HEK293 (cell line): ENCODE measurements at regions not wholly inside any gene's neighbourhood (a gene's known extent, or its start where the extent isn't known, plus 50 kb on each side); places are given as distances from the start of the nearest gene placed in this dataset.
"Not testable (repeated sequence)": the region's sequence is repeated elsewhere in the genome, so short reads cannot be mapped to it uniquely, and the experiment has no call there.

Experiments used
- CTCF ChIA-PET: fragments of 350-600 bp; formaldehyde crosslinking; extraction: SDS; loops from one replicate; lab custom pipeline; 2021; ENCODE audit warnings: antibody characterized with exemption; lab: Yijun Ruan, JAX
- POLR2A ChIA-PET: fragments of 300-600 bp; formaldehyde crosslinking; extraction: SDS; loops from one replicate; lab custom pipeline; 2020; ENCODE audit warnings: antibody characterized with exemption, inconsistent platforms; lab: Yijun Ruan, JAX
- H3K27ac ChIP-seq: fragments of 200-500 bp; sonication (Bioruptor generic); 2 replicates; pipeline ENCODE4 v1.5.1; 2014; ENCODE audit warnings: low read depth, low read length, control low read depth, inconsistent platforms; ENCODE audit errors: extremely low read depth
- H3K36me3 ChIP-seq, 2 experiments: fragments of 200-500 bp in 1 of 2; sonication (Bioruptor generic) in 1 of 2; 1 replicate in 1 of 2; 2 replicates in 1 of 2; pipeline ENCODE4 v1.5.1; 2014 to 2017; ENCODE audit warnings: inconsistent platforms in 2 of 2, low read length in 2 of 2; ENCODE audit not compliant: control insufficient read depth in 2 of 2, insufficient read depth in 1 of 2
- H3K4me1 ChIP-seq: fragments of 200-500 bp; sonication (Bioruptor generic); 2 replicates; pipeline ENCODE4 v1.5.1; 2014; ENCODE audit warnings: mild to moderate bottlenecking, low read length, inconsistent platforms; ENCODE audit not compliant: control insufficient read depth, insufficient read depth
- H3K4me3 ChIP-seq: 2 replicates; pipeline ENCODE4 v1.5.1; 2011; ENCODE audit warnings: low read depth, mild to moderate bottlenecking, control low read depth, low read length, moderate library complexity
- H3K9me3 ChIP-seq: fragments of 200-500 bp; sonication (Bioruptor generic); 2 replicates; pipeline ENCODE4 v1.5.1; 2014; ENCODE audit warnings: low read depth, low read length, inconsistent platforms; ENCODE audit not compliant: control insufficient read depth, insufficient read depth
- BCL6B ChIP-seq: fragments of 450-650 bp; formaldehyde crosslinking; IDR thresholded peaks from 2 replicates; pipeline ENCODE4 v1.5.1; 2017; ENCODE audit warnings: missing biosample characterization, missing genetic modification characterization
- KLF17 ChIP-seq: fragments of 450-650 bp; formaldehyde crosslinking; IDR thresholded peaks from 2 replicates; pipeline ENCODE4 v1.5.1; 2016; ENCODE audit warnings: missing biosample characterization, missing genetic modification characterization
- MYNN ChIP-seq: fragments of 450-650 bp; formaldehyde crosslinking; IDR thresholded peaks from 2 replicates; pipeline ENCODE4 v1.5.1; 2016; ENCODE audit warnings: missing biosample characterization, missing genetic modification characterization, borderline replicate concordance
- OSR2 ChIP-seq: fragments of 450-650 bp; formaldehyde crosslinking; IDR thresholded peaks from 2 replicates; pipeline ENCODE4 v1.5.1; 2016; ENCODE audit warnings: missing biosample characterization, missing genetic modification characterization
- ZBTB26 ChIP-seq: fragments of 450-650 bp; formaldehyde crosslinking; optimal IDR thresholded peaks from 2 replicates; pipeline ENCODE3; 2016; ENCODE audit warnings: missing biosample characterization, mild to moderate bottlenecking, missing genetic modification characterization
- ZBTB49 ChIP-seq: fragments of 450-650 bp; formaldehyde crosslinking; IDR thresholded peaks from 2 replicates; pipeline ENCODE4 v1.5.1; 2016; ENCODE audit warnings: missing biosample characterization, missing genetic modification characterization, low read depth
- ZNF10 ChIP-seq: fragments of 450-650 bp; formaldehyde crosslinking; IDR thresholded peaks from 2 replicates; pipeline ENCODE4 v1.5.1; 2017; ENCODE audit warnings: missing biosample characterization, missing genetic modification characterization
- ZNF112 ChIP-seq: fragments of 450-650 bp; formaldehyde crosslinking; IDR thresholded peaks from 2 replicates; pipeline ENCODE4 v1.5.0; 2017; ENCODE audit warnings: missing biosample characterization, missing genetic modification characterization
- ZNF155 ChIP-seq: fragments of 450-650 bp; formaldehyde crosslinking; IDR thresholded peaks from 2 replicates; pipeline ENCODE4 v1.5.1; 2016; ENCODE audit warnings: missing biosample characterization, missing genetic modification characterization
- ZNF211 ChIP-seq: fragments of 450-650 bp; formaldehyde crosslinking; IDR thresholded peaks from 2 replicates; pipeline ENCODE4 v1.5.1; 2016; ENCODE audit warnings: low read depth, missing biosample characterization, missing genetic modification characterization
- ZNF341 ChIP-seq: fragments of 450-650 bp; formaldehyde crosslinking; IDR thresholded peaks from 2 replicates; pipeline ENCODE4; 2016; ENCODE audit warnings: low read depth, missing biosample characterization, missing genetic modification characterization
- ZNF350 ChIP-seq: fragments of 450-650 bp; formaldehyde crosslinking; IDR thresholded peaks from 2 replicates; pipeline ENCODE4 v1.5.0; 2017; ENCODE audit warnings: missing biosample characterization, mild to moderate bottlenecking, missing genetic modification characterization
- ZNF473 ChIP-seq: fragments of 450-650 bp; formaldehyde crosslinking; IDR thresholded peaks from 2 replicates; pipeline ENCODE4 v1.5.1; 2017; ENCODE audit warnings: missing biosample characterization, missing genetic modification characterization
- ZNF521 ChIP-seq: fragments of 450-650 bp; formaldehyde crosslinking; IDR thresholded peaks from 2 replicates; pipeline ENCODE4 v1.5.1; 2017; ENCODE audit warnings: missing biosample characterization, mild to moderate bottlenecking, missing genetic modification characterization
- ZNF530 ChIP-seq: fragments of 450-650 bp; formaldehyde crosslinking; IDR thresholded peaks from 2 replicates; pipeline ENCODE4 v1.5.1; 2016; ENCODE audit warnings: low read depth, missing biosample characterization, missing genetic modification characterization
- ZNF623 ChIP-seq: fragments of 450-650 bp; formaldehyde crosslinking; IDR thresholded peaks from 2 replicates; pipeline ENCODE4 v1.5.1; 2016; ENCODE audit warnings: missing biosample characterization, missing genetic modification characterization
- ZNF664 ChIP-seq: fragments of 450-650 bp; formaldehyde crosslinking; IDR thresholded peaks from 2 replicates; pipeline ENCODE4 v1.5.1; 2016; ENCODE audit warnings: missing biosample characterization, missing genetic modification characterization
- ZNF701 ChIP-seq: fragments of 450-650 bp; formaldehyde crosslinking; IDR thresholded peaks from 2 replicates; pipeline ENCODE4 v1.5.1; 2016; ENCODE audit warnings: missing biosample characterization, missing genetic modification characterization
- ZNF707 ChIP-seq: fragments of 450-650 bp; formaldehyde crosslinking; IDR thresholded peaks from 2 replicates; pipeline ENCODE4 v1.5.1; 2016; ENCODE audit warnings: missing biosample characterization, missing genetic modification characterization
- ZNF792 ChIP-seq: fragments of 450-650 bp; formaldehyde crosslinking; IDR thresholded peaks from 2 replicates; pipeline ENCODE4 v1.5.1; 2016; ENCODE audit warnings: missing biosample characterization, missing genetic modification characterization
- ZSCAN30 ChIP-seq: fragments of 450-650 bp; IDR thresholded peaks from 2 replicates; pipeline ENCODE4 v1.5.1; 2018; ENCODE audit warnings: missing biosample characterization, mild to moderate bottlenecking, missing genetic modification characterization, moderate library complexity

DNA sequence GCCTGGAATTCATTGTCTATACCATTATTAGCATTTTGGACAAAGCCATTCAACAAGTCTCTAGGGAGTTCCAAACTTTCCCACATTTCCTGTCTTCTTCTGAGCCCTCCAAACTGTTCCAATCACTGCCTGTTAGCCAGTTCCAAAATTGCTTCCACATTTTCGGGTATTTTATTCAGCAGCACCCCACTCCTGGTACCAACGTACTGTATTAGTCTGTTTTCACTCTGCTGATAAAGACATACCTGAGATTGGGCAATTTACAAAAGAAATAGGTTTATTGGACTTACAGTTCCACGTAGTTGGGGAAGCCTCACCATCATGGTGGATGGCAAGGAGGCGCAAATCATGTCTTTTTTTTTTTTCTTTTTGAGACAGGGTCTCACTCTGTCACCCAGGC, 578.6 kb upstream of the FSHR start:
- H3K4me3 ChIP-seq, H3K9me3 ChIP-seq, CTCF ChIA-PET, H3K4me1 ChIP-seq, H3K36me3 ChIP-seq, POLR2A ChIA-PET, H3K27ac ChIP-seq: not testable (repeated sequence)
- peak; percentile 70 for TF ChIP-seq ZNF707 (tag by site-specific recombination)

DNA sequence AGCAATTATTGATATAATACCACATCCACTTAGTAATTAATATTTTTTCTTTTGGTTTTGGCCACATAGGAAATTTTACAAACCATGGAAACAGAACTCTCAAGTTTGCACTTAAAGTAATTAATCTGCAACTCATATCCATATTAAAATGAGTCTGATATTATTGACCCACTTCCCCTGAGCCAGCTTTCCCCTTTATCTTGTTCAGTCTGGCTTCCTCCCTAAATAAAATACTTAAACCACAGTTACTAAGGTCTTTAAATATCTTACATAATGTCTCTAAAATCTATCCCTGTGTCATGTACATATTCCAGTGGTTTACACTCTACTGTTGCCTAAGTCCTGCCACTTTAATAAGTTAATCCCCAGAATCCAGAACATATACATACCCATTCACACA, 564.9 kb upstream of the FSHR start:
- Histone ChIP-seq H3K9me3 (no peaks in the 10 kb centered on the region), H3K36me3 (no peaks in the 10 kb centered on the region), H3K4me1 (no peaks in the 10 kb centered on the region), H3K4me3 (no peak overlapping the region), H3K27ac (no peak overlapping the region)
- CTCF ChIA-PET, result no interaction called here
- POLR2A ChIA-PET, result no interaction called here
- TF ChIP-seq ZNF350 (tag by site-specific recombination) (no peak), ZNF473 (tag by site-specific recombination) (no peak), OSR2 (tag by site-specific recombination) (no peak), ZNF341 (tag by site-specific recombination) (no peak), ZNF623 (tag by site-specific recombination) (no peak), BCL6B (tag by site-specific recombination) (no peak), ZNF10 (tag by site-specific recombination) (no peak), ZNF701 (tag by site-specific recombination) (no peak), ZBTB26 (tag by site-specific recombination) (no peak), MYNN (tag by site-specific recombination) (no peak), ZNF530 (tag by site-specific recombination) (no peak), ZNF155 (no peak), ZNF664 (no peak), ZNF521 (tag by site-specific recombination) (no peak), ZNF792 (no peak), ZSCAN30 (tag by site-specific recombination) (no peak), ZNF112 (tag by site-specific recombination) (no peak), ZNF211 (no peak), KLF17 (no peak)

DNA sequence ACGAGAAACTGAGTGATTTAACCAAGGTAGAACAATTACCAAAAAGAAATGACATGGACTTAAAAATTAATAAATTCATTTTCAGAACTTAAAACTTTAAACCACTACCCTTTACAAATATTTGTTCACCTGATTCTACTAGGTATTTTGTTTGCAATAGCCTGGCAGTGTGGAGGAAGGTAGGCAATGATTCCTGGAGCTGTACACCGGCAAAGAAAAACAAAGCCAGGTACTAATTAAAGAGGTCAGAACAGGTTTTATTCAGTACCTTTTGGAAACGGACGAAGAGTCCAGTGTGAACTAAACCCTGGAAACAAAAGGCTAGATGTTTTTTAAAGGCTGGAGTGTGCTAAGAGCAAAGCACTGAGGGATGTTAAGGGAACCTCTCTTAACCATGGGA, 561.3 kb upstream of the FSHR start:
- no peak overlapping the region for H3K27ac ChIP-seq
- TF ChIP-seq ZBTB49 (tag by site-specific recombination), result no peak
- H3K9me3 ChIP-seq, result no peaks in the 10 kb centered on the region
- no peak overlapping the region for H3K4me3 ChIP-seq
- ChIA-PET POLR2A (no interaction called here), CTCF (no interaction called here)
- no peaks in the 10 kb centered on the region for H3K36me3 ChIP-seq
- no peaks in the 10 kb centered on the region for H3K4me1 ChIP-seq
